ENCODE measurements at regions not wholly inside any gene's neighbourhood (a gene's known extent, or its start where the extent isn't known, plus 50 kb on each side); places are given as distances from the start of the nearest gene placed in this dataset.

GRCh38 chr2:144708626-144709025, 188.7 kb upstream of the ZEB2 start:
- no peak for FAIRE-seq

DNA sequence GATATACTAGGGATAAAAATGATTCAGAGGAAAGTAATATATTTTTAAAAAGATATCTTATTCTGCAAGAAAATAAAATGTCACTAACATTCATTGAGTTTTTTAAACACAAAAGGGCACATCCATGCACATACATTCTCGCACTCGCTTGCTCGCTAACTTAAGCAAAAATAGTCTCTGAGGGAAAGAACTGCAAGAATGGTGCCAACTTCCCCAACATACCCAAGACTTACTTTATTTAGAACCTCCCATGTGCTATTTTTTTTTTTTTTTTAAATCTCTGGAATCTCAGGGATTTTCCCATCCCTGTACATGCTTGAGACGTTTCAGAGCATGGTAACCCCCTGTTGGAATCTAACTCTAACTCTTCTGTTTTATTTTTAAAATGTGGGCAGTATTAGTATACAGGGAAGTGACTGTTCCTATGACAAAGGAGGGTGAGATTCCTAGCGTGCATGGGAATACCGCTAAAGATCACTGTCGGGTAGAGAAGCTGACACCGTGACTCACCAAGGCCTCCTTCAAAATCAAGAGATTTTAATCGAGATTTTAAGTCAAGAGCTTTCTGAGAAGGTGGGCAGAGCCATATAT, 187.9 kb upstream of the ZEB2 start:
- no peak for FAIRE-seq

DNA sequence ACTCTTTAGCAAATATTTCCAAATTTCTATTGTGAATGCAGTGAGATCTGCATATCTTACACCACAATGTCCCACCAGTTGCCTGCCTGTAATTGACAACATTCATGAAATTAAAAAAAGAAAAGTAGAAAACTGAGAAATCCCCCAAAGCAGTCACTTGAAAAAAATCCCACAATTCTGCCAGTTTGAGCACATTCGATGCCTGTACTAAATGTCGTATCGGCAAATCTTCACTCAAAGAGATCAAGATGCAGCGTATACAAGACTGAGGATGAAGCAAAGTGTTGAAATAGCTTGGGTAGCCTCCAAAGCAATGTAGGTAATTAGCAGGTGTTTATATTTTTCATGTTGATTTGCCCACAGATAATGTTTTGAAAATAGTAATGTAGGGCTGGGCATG, 186.7 kb upstream of the ZEB2 start:
- FAIRE-seq, result no peak

DNA sequence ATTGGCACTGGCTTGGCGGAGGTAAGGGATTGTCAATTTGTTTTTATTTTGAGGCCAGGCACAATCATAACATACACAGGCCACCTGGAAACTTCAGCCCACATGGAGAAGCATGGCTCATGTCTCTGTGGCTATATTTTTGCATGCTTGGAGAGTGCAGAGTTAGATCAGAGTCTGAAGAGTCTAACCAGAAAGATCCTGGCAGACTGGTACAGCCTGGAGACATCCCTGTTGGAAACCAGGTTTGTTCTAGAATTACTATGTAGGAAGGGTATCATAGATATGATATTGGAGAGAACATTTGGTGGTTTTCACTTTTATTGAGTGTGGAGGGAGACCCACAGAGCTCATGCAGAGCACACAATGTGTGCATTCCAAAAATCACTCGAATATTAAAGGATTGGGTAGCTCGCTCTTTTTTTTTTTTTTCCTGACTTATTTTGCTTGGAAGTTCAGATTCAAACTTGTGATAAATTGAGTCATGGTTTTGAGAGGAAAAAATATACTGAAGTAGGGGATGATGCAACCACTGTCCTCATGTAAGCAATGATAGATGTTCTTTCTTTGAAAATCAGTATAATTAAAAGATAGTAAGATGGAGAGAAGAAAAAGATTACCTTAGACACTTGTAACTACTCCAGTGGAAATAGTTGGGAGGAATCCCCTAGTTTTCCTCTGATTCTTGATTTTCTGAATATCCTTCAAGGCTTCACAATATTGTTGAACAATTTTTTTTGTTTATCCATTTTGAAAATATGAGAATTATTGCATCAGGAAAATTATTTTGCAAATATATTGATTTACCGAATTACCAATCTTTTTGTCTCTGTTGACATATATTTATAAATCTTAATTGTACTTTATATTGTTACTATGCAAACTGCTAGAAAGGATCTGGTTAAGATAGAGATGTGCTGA, 185.7 kb upstream of the ZEB2 start:
- no peak for FAIRE-seq

GRCh38 chr2:144704709-144705095, 184.8 kb upstream of the ZEB2 start:
- no peak for FAIRE-seq

DNA sequence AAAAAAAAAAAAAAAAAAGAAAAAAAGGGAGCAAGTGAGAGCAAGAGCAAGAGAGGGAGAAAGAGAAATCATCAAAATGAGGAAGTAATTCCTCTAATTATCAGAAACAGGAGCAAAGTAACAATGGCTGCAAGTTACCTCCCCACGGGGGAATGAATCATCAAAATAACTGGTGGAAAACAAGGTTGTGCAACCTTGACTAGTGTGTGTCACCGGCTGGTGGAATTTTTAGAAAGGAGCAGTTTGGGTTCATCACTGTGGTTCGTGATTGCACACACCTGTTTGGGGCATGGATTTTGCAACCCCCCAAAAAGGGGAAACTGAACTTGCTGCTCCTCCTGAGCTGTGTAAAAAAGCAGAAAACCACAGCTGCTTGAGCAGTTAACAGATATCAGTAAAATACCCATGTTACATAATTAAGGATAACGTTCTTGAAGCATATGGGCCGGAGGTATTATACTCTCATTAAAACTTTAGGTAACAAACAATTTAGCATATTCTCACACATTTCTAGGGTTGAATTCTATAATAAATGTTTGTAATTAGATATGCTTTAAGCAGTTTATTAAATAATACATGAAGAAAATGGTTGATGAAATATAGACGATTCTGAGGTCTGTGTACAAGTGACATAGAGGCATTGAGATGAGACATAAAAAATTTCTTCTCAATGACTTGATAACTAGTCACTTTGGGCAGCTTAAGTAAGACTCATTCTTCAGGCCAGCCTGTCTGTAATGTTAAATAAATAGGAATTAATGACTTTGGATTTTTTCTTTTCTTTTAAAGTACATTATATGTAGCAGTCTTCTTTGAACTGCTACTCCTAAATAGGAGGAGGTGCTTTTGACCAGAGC, 184.2 kb upstream of the ZEB2 start:
- FAIRE-seq, result no peak

DNA sequence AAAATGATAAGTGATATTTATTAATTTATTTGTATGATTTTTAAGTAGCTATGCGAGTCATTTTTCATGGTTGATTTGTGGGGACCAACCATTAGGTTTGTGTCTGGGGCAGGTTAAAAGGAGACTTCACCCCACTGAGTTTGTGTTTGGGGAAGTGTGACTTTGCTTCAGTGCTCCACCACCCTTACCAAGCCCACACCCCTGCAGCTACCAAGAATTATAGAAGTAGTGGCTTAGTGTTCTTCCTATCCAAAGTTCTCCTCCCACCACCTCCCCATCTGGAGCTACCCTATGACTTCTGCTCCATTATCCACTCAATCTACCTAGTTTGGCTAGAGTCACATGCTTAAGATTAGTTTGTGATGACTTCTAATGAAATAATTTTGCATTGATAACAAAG, 182.1 kb upstream of the ZEB2 start:
- no peak for FAIRE-seq

GRCh38 chr2:144701259-144701658, 181.3 kb upstream of the ZEB2 start:
- FAIRE-seq, result no peak

DNA sequence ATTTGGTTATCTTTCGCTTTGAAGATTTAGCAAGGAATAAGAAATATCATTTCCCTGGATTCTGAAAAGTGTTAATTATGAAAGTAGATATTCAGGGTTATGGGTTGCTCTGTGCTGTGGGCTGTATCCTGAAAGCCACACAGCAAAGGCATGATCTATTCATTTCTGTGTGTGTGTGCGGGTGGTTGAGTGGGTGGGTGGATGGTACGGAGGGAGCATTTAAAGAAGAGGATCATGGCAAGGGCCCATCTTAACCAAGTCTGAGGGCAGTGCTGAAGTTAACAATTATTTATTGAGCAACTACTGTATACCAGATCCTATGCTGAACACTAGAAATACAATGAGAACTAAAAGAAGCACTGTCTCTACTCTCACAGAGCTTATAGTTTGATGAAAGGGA, 178.2 kb upstream of the ZEB2 start:
- FAIRE-seq, result no peak

DNA sequence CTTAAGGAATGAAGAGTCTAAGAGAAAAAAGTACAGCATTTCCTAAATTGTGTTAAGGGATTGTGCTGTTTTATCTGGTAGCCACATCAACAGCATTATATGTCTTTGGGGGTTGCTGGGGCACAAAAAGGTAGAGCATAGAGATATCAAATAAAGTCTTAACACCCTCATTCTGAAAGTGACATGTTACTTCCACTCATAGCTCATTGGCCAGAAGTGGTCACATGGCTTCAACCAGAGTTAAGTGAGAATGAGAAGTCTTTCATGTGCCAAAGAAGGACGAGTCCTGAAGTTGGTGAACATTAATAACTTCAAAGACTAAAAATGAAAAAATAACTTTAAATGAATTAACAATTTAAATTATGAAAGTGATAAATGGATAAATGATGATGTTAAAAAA, 175.7 kb upstream of the ZEB2 start:
- no peak for FAIRE-seq

DNA sequence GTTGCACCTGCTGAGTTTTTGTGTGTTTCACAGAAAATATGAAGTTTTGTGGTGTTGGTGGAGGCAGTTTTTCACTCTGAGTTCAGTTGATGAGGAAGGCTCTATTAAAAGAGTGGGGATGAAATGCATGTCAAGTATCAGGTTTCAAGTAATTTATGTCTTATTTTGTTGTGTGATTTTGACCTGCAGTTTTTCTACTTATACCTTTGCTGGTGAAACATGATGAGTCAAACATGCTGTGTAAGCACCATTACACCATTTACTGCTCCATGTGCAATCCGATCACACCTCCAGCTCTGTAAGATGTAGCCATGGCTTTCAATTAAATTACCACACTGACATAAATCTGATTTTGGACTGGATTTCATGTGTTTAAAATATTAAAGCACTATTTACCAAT, 174.5 kb upstream of the ZEB2 start:
- no peak for FAIRE-seq

- no peak for FAIRE-seq
These were observed 173.3 kb upstream of the ZEB2 start for GRCh38 chr2:144693179-144693578.

DNA sequence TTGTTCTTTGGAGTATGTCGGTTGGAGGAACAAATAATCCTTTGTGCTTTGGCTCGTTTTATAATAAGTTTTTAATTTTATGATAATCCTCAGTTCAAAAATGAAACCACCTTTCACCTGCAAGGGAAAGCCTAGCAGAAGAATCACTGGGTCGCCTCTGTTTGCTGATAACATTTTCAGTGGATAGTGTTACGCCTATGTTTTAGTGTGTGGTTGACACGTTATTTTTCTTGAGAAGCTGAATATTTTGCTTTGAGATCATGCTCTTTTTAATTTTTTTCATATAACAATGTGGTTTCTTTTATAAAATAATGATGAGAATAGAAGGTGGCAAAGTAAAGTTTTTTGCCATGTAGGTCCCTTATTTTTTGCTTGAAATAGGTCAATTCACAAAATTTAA, 172.7 kb upstream of the ZEB2 start:
- no peak for FAIRE-seq

- no peak for FAIRE-seq
These were observed 170.9 kb upstream of the ZEB2 start for GRCh38 chr2:144690771-144691170.

DNA sequence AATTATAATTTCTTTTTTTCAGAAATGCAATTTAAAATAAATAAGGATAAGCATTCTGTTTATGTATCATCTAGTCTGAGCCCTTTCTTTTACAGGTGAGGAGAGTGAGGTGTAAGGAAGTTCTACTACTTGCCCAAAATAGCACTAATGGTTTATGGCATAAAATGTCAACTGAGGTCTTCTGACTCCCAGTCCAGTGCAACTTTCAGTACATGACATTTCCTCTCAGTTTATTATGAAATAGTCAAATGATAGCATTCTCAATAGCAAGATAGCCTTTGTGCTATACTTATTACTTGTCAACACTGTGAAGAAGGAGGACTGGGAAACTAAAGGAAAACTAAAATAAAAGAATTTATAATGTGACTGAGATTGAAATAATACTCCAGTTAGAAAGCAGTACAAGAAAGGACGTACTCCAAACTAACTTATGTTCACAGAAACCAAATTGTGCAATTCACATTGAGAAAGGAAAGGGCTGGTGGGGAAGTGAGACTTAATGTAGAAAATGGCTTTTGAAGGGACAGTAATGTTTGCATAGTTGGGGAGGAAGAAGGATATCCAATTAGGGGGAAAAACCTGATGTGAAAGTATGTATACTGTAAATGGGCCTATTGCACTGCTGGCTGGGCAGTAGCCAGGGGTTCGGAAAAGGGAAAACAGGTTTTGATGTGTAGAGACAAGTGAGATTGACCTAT, 166.7 kb upstream of the ZEB2 start:
- FAIRE-seq, result no peak

- no peak for FAIRE-seq
These were observed 164.0 kb upstream of the ZEB2 start for GRCh38 chr2:144683966-144684365.

DNA sequence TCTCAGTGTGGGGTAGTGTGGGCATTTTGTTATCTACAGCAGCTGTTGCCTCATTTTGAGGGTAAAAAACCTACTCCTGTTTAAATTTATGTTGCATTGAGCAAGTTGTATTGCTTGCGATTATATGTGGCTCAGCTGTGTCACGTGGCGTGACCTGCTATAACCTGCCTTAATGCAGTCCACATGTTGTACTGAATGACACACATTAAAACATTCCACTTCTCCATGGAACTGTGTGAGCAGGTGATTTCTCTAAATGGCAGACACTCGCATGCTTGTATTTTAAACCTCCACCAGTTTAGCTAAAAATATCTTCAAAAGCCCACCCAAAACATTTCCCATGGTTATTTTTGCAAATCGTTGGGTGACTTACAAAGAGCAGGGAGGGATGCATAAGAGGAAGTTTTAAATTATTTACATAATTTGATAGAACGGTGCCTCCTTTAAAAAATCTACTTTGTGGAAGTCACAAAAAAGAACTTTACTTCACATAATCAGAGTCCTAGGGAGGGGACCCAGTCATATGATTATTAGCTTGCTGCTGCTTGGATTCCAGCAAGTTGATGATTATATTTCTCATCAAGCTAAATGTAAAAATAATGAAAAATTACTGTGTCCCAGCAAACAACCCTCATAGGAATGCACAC, 163.3 kb upstream of the ZEB2 start:
- no peak for FAIRE-seq

GRCh38 chr2:144682248-144682647, 162.3 kb upstream of the ZEB2 start:
- no peak for FAIRE-seq

DNA sequence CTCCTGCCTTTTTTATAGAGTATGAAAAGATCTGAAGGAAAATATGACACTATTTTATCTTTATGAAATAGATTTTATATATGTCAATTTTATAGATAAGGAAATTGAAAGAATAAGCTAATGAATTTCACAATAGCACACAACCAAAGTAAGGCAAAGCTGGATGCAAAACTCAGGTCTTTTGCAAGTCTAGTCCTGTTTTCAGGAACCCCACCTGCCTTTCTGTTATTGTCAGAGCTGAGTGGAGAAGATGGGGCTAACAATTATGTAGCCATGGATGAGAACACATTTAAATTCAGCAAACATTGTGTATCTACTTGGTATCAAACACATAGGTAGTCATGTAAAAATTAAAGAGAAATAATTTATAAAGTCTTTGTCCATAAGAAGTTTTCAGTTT, 161.5 kb upstream of the ZEB2 start:
- no peak for FAIRE-seq

DNA sequence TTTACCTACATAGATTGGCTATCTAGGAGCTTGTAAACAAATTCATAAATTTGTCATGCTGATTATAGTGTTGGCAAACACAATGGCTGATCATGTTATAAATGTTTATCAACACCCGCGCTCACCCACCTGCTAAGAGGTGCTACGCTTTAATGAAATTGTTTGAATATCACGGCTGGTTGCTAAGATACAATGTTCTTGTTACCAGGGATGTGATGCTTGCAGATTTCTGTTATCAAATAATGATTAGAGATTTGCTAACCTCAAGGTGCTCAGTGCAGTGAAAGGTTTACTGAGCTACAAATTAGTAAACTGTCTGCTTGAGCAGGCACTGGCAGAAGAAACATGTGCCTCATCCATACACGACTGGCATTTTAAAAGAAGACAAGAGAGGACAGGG, 160.0 kb upstream of the ZEB2 start:
- FAIRE-seq, result no peak

DNA sequence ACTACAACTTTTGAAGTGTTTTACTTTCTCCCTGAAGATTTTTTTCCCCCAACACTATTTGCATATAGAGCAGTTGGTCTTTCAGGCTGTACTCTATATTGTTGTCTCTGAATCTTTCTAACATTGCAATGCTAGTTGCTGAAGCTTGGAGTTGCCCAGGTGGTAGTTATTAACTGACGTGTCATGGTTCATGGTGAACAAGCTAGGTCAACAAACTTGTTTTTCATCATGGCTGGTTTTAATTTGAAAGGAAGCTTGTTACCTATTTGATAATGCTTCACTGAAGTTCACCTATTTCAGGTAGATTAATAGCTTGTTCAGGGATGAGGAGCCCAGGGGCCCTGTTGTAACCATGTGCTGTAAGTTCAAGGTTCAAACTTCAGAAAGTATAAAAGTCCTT, 158.8 kb upstream of the ZEB2 start:
- no peak for FAIRE-seq

DNA sequence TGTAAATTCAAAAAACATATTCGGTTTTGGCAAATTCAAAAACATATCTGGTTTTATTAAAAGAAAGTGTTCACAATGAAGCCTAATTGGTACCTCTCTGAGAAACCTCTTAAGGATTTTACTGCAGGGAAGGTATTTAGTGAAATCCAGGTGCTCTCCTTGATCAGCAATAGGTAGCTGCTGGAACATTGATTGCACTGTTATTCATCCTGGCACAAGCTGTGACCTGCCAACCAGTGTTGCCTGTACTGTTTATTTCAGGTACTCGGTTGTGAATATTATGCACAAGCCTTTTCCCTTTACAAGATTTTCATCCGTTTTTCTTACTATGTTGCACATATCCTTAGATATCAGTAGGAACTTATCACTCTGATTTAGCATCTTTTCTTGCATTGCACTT, 155.8 kb upstream of the ZEB2 start:
- FAIRE-seq, result no peak

DNA sequence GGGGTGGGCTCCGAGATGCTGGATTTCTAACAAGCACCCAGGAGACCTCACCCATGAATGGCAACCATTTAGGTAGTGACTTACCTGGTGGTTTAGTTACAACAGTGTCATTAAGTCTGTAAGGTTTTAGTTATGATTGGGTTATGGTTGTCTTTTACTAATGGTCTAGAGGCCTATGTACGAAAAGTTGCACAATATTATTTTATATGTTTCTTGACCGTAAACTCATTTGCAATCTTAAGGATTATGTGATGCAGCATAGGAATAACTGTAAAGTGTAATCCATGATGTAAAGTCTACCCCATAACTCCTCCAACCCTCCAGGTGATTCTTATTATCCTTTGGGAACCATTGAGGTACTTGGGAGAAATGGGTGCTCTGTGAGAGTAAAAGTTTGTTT, 155.4 kb upstream of the ZEB2 start:
- no peak for FAIRE-seq

Measured in G401.6 (cell line).